ENCODE measurements at regions not wholly inside any gene's neighbourhood (a gene's known extent, or its start where the extent isn't known, plus 50 kb on each side); places are given as distances from the start of the nearest gene placed in this dataset.

DNA sequence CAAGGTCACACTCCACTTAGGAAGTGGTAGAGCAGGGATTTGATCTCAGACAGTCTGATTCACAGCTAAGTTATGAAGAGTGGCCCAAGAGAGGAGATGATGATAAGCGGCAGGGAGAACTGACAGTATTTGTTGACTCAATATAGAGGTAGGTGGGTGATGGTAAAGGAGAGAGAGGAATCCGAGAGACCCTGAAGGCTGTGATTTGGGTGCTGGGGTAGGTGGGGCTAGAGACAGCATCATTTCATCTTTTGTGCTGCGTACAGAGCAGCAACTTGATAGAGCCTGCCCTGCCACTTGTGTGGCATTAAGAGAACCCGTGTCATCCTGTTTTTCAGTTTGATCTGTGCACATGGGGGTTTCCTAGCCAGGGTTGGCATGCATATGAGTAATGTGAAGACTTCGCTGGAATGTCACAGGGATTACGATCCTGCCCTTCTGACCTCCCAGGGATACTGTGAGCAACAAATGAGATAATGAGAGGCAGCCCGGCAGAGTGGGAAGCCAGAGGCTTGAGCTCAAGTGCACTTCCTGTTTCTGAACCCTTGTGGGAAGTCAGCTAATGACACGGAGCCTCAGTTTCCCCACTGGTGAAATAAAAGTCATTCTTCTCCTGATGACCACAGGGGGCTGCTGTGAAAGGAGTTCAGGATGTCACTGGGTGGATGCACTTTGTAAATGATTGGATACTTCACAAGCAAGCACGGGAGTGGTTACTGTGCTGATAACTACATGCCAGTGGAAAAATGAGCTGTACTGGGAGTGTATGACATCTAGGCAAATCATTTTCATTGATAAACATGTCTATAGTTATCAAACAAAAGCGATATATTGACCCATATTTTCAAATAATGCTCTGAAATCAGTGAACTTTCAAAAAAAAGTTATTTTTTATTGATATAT lies 59.5 kb upstream of the IGF1 start:
- no peak overlapping the region for H3K4me3 ChIP-seq (ENCODE audit: low read depth, low read length)
- TF ChIP-seq, protein P1, sequence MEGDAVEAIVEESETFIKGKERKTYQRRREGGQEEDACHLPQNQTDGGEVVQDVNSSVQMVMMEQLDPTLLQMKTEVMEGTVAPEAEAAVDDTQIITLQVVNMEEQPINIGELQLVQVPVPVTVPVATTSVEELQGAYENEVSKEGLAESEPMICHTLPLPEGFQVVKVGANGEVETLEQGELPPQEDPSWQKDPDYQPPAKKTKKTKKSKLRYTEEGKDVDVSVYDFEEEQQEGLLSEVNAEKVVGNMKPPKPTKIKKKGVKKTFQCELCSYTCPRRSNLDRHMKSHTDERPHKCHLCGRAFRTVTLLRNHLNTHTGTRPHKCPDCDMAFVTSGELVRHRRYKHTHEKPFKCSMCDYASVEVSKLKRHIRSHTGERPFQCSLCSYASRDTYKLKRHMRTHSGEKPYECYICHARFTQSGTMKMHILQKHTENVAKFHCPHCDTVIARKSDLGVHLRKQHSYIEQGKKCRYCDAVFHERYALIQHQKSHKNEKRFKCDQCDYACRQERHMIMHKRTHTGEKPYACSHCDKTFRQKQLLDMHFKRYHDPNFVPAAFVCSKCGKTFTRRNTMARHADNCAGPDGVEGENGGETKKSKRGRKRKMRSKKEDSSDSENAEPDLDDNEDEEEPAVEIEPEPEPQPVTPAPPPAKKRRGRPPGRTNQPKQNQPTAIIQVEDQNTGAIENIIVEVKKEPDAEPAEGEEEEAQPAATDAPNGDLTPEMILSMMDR (IDR thresholded peaks at IDR 0.05; ENCODE audit: insufficient read depth, low read length) = no peak

DNA sequence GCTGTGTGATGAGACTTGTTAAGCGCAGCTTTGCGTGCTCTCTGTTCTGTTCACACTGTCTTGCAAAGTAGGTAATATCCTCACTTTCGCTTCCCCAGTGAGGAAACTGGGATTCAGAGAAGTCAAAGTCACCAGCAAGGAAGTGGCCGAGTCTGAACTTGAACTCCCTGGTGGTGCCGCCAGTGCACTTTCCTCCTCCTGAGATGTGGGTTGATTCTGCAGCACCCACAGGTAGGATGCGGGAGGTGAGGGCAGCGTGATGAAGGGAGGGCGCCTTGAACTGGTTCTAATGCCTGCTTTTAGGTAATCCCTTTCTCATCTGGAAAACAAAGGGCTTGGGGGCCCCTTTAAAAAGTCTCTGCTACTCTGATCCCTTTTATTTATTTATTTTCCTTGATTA lies 54.9 kb upstream of the IGF1 start:
- no peak for DNase-seq (ENCODE audit: low read depth)
- H3K4me3 ChIP-seq (ENCODE audit: low read depth, low read length) = no peak overlapping the region
- TF ChIP-seq, protein P1 (IDR thresholded peaks at IDR 0.05; ENCODE audit: insufficient read depth, low read length) = no peak

More for the DNA sequence above, 59.5 kb upstream of the IGF1 start:
- DNase-seq (ENCODE audit: low read depth) = peak; percentile 24

DNA sequence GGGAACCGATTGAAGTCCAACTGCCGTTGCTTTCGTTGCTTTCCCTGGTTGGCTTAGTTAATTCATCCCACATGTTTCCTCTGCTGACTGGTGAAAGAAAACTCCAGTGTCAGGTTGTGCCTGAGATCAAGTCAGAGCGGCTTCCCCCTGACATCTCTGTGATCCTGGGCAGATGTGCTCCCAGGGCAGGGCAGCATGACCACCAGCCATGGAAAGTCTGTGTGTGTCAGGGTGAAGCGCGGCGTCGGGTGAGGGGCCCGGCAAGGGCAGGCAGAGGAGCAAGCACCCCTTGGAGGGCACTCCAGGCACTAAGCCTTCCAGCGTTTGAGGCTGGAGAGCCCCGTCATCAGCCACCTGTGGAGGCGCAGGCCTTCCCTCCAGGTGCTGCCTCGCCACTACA lies 54.5 kb upstream of the IGF1 start:
- DNase-seq (ENCODE audit: low read depth) = no peak
- TF ChIP-seq, protein P1 (IDR thresholded peaks at IDR 0.05; ENCODE audit: insufficient read depth, low read length) = no peak
- no peak overlapping the region for H3K4me3 ChIP-seq (ENCODE audit: low read depth, low read length)

DNA sequence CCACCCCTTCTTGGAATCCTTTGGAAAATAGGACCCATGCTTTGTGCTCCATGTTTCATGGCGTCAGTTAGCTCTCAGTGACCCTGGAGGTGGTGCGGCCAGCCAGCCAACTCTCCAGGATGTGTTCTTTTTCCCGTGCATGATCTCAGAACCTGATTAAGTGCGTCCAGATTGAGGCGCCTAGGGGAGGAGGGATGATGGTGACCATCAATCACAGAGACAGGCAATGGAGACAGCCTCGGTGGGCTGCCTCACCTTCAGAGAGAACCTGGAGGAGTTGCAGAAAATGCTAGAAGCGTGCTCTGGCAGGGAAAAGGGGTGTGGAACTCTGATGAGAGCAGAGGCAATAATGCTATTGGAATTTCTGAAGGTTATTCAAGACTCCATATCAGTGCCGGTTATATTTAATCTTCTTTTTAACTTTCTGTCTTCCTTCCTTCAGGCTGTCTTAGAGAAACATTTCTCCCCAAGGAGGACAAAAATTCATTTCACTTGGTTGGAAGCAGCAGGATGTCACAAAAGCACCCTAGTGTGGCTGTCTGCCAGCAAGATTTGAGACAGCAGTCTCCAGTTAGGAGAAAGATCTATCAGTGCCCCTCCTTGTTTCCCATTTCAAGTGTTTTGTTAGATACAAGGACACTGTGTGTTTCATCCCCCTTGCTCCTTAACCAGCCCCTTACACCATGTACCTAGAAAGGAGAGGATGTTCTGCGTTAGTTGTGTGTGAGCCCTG lies 53.3 kb upstream of the IGF1 start:
- TF ChIP-seq, protein P1 (IDR thresholded peaks at IDR 0.05; ENCODE audit: insufficient read depth, low read length) = no peak
- no peak for DNase-seq (ENCODE audit: low read depth)
- no peak overlapping the region for H3K4me3 ChIP-seq (ENCODE audit: low read depth, low read length)
